HG02885 (cell line): ENCODE measurements at regions not wholly inside any gene's neighbourhood (a gene's known extent, or its start where the extent isn't known, plus 50 kb on each side); places are given as distances from the start of the nearest gene placed in this dataset.
"Not testable (repeated sequence)": the region's sequence is repeated elsewhere in the genome, so short reads cannot be mapped to it uniquely, and the experiment has no call there.

Source experiments
- ATAC-seq: cut with Tn5 transposase; IDR thresholded peaks from one replicate; pipeline ENCODE4 v1.9.1; 2021; ENCODE audit warnings: mild to moderate bottlenecking; ENCODE audit not compliant: unreplicated experiment, poor library complexity

- ATAC-seq, result no peak
Measured at GRCh38 chr7:25677595-25677994, 449.3 kb upstream of the NPVF start.

DNA sequence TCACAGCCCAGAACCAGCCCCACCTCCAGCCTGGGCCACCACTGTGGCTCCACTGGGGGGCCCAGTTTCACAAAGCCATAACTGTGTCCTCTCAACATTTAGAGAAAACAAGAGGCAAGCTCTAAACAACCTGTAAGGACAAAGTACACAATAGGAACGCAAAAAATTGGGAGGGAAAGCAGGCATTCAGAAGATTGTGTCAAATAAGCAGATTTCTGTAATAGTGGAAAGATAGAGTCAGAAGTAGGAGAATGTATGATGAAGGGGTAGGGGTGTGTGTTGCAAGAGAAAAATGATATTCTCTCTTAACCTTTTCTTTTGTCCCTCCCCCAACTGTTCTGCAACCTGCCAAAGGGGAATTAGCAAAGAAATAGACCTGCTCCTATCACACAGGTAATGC is 449.9 kb upstream of the NPVF start:
- ATAC-seq, result no peak

GRCh38 chr7:25680636-25681035 is 452.4 kb upstream of the NPVF start:
- ATAC-seq, result no peak

- no peak for ATAC-seq
Measured at GRCh38 chr7:25684360-25684759, 456.1 kb upstream of the NPVF start.

- no peak for ATAC-seq
Measured at GRCh38 chr7:25686493-25686892, 458.2 kb upstream of the NPVF start.

GRCh38 chr7:25694211-25694610 is 457.8 kb upstream of the NFE2L3 start:
- ATAC-seq, result no peak

- no peak for ATAC-seq
Measured at GRCh38 chr7:25694699-25695098, 457.3 kb upstream of the NFE2L3 start.

DNA sequence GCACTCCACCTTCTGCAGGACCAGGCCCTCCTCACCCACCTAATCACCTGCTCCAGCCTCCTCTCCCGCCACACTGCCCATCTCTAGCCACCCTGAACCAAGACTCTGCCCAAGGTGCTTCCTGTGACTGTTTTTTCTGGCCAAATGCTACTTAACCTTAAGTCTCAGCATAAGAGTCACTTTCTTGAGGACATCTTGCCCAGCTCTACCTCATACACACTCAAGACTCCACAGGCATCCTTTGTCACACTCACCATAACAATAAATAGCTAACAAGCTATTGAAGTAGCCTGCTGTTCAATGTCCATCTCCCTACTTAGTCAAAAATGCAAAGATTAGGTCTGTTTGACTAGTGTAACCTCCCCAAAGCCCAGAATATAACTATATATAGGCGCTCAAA is 455.4 kb upstream of the NFE2L3 start:
- ATAC-seq, result no peak

- no peak for ATAC-seq
Measured at GRCh38 chr7:25698451-25699113, 453.4 kb upstream of the NFE2L3 start.

GRCh38 chr7:25700141-25700540 is 451.9 kb upstream of the NFE2L3 start:
- ATAC-seq, result not testable (repeated sequence)

DNA sequence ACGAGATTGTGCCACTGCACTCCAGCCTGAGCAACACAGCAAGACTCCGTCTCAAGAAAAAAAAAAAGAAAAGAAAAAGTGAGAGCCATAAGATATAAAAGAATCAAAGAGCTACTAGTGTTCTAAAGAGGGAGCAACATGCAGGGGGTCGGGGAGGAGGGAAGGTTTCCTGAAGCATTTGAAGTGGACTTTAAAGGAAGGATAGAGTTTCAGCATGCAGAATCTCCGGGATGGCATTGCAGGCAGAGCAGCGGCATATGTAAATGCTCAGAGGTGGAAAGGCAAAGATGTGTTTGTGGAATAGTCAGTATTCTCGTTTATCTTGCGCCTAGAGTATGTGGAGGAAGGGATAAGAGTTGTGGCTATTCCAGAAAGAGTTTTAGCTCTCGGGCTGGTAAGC is 447.6 kb upstream of the NFE2L3 start:
- ATAC-seq, result no peak

GRCh38 chr7:25706764-25707163 is 445.2 kb upstream of the NFE2L3 start:
- no peak for ATAC-seq

GRCh38 chr7:25707768-25708620 is 444.0 kb upstream of the NFE2L3 start:
- ATAC-seq, result no peak

GRCh38 chr7:25710959-25711358 is 441.0 kb upstream of the NFE2L3 start:
- ATAC-seq, result no peak

- ATAC-seq, result no peak
Measured at GRCh38 chr7:25711940-25712339, 440.1 kb upstream of the NFE2L3 start.

DNA sequence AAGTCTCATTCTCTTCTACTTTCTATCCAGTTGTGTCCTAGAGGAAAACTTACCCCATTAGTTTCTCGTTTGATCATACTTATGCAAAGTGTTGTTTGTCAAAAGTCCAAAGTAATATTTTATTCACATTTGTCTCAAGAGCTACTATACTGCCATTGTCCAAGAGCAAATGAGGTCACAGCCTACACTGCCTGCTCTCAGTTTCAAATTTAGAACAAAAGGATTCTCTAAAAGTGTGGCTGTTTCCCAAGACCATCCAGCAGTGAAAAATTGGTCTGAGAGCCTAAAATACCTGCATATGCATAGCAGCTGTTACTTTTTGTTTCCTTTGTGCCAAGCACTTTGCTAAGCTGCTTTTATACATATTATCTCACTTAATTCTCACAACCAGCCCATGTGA is 439.5 kb upstream of the NFE2L3 start:
- no peak for ATAC-seq

DNA sequence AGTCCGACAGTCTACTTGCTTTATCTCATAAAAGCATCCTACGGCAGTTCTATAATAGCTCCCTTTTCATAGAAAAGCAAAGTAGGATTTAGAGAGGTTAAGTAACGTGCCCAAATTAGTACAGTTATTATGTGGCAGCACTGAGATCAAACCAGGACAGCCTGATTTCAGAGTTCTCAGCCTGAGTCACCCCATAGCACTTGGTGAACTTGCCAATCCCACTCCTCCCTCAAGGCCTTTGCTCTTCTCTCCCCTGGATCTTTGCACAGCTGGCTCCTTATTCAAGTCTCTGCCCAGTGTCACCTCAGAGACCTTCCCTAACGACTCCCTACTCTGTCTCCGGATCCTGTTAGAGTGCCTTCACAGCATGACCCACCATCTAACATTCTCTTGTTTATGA is 438.0 kb upstream of the NFE2L3 start:
- no peak for ATAC-seq

DNA sequence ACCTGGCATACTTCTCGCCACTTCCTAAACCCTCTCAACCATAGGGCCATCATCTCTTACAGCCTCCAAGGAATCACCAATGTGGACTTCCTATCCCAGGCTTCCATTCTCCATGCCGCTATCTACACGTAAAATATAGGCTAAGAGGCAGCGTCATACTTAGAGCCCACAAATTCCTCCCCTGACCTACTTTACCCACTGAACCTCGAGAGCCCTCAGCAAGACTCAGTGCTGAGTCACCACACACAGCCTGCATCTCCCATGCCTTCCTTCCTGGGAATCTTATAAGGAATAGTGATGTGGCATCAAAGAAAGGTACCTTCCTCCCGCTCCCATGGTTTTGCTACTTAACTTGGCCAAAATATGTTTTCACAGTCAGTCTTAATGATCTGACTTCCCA is 435.6 kb upstream of the NFE2L3 start:
- no peak for ATAC-seq

DNA sequence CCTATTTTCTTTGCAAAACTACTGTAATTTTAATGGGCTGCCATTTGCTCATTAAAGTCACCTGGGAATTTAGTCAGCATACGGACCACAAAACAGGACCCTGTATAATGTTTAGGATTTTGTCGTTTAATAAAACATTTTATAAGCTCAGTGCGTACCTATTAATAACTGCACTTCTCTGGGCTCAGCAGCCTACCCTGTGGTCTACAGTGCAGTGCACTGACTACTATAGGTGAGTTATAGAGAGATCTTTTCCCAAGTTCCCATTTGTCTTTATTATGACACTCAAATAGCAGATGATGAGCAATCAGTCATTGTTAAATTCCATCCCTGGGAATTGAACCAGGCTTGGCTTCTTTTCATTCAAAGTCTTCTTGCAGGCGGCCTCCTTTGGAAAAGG is 433.4 kb upstream of the NFE2L3 start:
- no peak for ATAC-seq

DNA sequence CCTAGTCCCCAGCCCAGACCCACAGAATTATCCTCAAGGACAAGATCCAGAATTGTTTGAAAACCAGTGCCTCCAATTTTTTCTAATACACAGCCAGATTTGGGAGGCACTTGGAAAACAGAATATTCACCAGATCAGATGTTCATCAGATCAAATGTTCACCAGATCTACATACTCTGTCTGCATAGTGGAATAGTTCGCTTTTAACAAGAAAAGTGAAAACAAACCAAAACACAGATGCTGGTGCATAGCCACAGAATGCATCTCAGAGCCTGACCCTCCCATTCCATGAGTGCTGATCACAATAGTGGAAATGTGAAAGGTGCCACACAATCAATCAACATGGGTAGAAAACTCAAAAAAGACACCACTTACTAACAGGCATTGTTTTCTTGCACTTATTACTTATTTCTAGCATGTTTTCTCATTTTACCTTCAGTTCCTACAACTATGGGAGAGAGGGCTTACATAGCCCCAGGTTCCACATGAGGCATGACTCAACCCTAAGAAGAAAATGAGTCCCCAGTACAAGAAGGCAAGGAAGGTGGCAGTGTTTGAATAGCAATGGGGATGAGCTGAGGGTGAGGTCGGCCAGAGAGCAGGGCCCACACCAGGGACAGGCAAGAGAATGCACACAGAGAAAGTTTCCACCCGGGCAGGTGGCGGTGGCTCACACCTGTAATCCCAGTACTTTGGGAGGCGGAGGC is 432.7 kb upstream of the NFE2L3 start:
- no peak for ATAC-seq

GRCh38 chr7:25720427-25720826 is 431.6 kb upstream of the NFE2L3 start:
- no peak for ATAC-seq
